Fibroblast of peridontal ligament (primary cell): ENCODE measurements at regions not wholly inside any gene's neighbourhood (a gene's known extent, or its start where the extent isn't known, plus 50 kb on each side); places are given as distances from the start of the nearest gene placed in this dataset.
"Not testable (repeated sequence)": the region's sequence is repeated elsewhere in the genome, so short reads cannot be mapped to it uniquely, and the experiment has no call there.

Experiments used
- DNase-seq: peaks from one replicate; pipeline ENCODE4 v3.0.0-alpha.2; 2010; ENCODE audit errors: extremely low read depth

DNA sequence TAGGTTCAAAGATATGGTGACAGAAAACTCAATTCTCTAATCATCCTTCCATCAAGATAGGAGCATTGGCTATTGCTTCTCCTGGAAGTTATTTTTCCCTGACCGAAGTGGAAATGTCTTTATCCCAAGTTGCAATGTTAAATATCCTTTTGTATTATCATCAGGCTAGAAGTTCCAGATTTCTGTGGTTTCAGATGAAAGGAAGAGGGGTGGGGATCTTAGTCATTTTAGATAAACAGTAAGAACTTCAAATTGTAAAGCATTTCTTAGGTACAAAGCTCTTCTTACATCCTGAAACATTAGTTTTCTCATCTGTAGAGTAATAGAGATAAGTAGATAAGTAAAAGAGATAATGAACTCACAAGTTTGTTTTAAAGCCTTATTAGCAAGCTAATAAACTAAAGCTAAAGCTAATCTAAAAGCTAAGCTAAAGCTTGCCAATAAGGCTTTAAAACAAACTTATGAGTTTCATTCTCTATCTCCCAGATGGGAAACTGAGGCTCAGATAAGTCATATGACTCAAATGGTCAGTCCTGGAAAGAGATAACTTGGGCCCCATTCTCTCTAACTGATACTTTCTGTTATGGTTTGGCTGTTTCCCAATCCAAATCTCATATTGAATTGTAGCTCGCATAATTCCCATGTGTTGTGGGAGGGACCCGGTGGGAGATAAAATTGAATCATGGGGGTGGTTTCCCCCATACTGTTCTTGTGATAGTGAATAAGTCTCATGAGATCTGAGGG is 99.2 kb upstream of the KCNK2 start:
- peak; percentile 63 for DNase-seq

DNA sequence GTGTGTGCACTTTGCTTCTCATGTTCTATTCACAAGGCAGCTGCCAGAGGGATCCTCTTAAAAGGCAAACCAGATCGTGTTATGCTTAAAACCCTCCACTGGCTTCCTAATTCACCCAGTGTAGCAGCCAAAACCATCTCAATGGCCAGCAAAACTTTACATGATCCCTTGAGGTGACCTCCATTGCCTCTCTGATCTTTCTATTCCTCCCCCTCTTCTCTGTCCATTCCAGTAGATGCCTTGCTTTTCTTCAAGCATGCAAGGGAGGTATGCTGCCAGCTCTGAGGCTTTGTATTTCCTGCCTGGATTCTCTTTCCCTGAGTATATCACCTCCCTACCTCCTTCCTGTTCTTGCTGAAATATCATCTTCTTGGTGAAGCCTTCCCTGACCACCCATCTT is 93.2 kb upstream of the KCNK2 start:
- DNase-seq = peak; percentile 93

DNA sequence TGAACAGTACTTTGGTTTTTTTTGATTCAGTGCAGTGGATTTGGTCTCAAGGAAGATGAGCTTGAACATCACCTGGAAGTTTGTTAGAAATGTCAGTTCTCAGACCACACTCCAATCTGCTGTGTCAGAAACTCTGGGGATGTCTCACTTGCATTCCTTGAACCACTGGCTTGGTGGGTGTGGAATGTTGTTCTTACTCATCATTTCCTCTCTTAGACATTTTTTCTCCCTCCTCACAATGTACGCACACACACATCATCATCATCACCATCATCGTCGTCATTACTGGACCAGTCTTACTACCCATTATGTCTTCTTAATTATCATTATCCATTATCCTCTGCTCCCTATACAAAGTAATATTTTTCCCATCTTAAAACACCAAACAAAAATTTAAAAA is 91.9 kb upstream of the KCNK2 start:
- peak; percentile 96 for DNase-seq

DNA sequence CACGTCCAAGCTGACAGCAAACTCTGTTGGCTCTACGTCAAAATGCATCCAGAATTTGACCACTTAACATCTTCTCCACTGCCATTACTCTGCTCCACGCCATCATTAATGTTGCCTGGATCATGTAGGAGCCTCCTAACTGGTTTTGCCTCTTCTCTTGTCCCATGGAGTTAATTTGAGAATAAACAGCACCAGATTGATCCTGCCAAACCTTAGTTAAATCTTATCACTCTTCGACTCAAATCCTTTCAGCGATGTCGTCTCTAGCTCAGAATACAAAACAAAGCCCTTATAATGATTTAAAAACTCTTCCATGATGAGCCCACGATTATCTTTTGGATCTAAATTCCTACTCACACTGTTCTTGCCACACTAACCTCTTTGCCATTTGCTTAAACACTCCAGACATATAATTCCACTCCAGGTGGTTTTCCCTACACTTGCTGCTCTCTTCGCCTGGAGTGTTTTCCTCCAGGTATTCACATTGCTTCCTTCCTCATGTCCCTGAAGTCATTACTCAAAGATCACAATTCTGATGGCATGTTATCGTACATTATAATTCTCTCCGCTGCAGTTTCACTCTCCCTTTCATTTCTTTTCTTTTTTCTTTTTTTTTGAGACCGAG is 90.7 kb upstream of the KCNK2 start:
- DNase-seq = no peak

DNA sequence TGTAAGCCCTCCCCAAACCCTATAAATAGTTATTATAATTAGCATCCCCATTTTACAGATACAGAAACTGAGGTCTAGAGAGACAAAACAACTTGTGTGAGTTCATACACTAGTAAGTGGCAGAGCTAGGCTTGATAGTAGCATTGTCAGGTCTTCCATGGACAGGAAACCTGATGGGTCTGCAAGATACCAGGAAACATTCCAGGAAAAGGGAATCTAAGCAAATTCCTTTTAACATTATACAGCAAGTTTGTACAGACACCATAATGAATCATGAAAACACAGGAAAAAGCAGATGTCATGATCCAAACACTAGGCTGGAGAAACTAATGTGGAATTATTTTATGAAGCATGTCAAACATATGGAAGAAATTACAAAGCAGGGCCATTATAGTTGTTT is 89.1 kb upstream of the KCNK2 start:
- peak; percentile 87 for DNase-seq

DNA sequence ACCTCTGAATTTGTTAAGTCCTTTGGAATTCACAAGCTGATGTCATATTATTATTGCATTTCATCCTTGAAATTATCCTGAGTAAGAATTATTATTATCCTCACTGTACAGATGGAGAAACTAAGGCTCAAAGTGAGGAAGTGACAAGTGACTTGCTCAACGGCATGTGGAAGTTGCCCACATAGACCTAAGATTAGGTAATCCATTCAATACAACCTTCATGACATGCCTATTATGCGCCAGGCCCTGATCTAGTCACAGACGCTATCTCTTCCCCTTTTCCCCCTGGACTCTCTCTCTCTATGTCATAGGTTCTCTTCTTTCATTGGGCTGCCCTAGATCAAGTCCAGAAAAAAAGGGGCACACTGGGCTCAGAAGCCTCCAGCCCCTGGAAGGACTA is 84.9 kb upstream of the KCNK2 start:
- DNase-seq = no peak

DNA sequence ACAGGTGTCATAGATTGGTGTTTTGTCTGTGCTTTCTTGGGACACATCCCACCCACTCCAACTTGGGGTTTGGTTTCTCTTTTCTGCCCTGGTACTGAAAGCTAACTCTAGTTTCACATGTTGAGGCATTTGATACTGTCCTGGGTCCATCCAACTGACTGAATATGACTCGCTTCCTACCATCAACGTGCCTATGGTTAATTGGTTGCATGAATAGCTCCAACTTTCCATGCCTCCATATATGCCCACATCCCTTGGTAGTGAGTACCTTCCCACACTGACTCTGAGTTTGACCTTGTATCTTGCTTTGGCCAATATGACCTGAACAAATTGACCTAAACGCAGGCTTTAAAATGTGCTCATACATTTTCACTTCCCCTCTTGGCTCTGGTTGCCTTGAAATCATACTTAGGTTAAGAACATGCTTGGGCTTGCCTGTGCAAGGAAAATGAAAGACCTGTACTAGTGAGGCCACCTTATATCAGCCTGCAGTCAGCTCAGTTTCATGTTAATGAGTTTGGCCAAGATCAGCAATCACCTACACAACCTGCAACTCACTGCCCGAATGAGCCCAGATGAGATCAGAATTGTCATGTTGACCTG is 81.0 kb upstream of the KCNK2 start:
- no peak for DNase-seq

DNA sequence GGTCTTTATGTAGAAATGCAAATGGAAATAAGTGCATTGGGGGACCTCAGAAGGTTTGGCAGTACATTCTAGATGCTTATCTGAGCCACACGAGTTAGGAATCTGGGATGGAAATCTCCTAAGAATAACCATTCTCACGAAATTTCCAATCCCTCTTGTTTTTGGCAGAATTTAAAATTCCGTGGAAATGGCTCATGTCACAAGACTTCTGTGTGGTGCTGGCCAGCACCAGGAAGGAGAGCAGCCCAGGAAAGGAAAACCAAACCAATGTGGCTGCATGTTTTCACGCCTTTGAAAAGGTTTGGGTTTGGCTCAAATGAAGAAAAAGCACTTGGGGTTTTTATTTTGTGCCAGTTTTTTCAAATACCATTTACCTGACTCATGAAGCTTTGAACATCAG is 80.1 kb upstream of the KCNK2 start:
- peak; percentile 99 for DNase-seq

DNA sequence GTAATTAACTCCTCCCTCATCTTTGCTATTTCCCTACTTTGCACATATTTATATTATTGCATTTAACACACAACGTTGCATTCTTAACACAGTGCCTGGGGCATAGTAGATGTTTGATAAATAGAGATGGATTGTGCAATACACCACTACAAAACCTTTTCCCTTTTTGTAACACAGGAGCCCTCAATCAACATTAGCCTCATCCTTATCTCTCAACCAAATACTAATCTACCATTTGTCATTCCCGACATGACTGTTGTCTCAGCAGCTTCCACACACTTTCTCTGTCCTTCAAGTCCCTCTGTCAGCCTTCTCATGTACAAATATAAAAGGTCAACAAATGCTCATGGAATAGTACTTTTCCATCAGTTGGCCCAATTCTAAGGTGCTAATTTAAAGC is 78.9 kb upstream of the KCNK2 start:
- DNase-seq = no peak

DNA sequence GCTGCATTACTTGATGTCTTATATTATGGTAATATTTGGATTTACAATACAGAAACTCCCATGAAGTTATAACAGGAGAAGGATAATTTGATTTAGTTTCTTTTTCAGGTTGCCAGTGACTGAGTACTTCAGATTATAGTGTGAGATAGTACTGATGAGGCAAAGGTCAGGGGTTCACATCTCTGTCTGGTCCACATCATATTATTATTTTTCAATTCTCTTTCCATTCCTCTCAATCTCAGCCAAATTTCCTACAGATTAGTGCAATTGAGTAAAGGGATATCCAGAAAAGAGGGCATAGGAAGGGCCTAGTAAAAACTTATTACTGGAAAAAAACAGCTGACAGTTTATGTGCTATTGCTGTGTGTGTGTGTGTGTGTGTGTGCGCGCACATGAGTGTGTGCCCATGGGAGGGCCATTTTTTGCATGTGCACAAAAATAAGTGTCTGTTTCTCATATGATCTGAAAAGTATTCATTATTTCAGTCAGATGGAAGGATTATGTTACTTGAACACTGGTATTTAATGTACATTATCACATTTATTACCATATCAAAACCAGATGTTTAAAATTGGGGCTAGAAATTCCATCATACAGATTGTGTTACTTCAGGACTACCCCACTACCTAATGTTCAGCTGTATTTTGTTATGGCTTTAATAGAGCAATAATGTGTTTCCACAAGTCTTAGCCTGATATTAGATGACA is 78.3 kb upstream of the KCNK2 start:
- peak; percentile 75 for DNase-seq

DNA sequence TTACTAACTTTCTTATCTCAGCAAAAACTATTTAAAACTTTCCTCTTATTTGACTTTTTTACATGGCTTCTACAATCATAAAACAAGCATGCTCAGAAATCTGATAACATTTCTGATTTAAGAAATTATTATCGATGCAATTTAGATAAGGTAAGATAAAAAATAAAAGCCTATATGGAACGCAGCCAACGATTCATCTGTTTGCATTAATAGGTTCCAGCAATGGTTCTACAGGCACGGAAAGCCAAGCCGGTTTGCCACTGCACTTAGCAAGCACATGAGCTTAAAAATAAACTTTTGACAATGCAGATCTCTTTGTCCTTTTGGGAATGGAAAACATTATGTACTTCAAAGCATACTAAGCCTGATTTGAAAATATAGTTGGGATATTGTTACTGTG is 77.5 kb upstream of the KCNK2 start:
- DNase-seq = peak; percentile 81

DNA sequence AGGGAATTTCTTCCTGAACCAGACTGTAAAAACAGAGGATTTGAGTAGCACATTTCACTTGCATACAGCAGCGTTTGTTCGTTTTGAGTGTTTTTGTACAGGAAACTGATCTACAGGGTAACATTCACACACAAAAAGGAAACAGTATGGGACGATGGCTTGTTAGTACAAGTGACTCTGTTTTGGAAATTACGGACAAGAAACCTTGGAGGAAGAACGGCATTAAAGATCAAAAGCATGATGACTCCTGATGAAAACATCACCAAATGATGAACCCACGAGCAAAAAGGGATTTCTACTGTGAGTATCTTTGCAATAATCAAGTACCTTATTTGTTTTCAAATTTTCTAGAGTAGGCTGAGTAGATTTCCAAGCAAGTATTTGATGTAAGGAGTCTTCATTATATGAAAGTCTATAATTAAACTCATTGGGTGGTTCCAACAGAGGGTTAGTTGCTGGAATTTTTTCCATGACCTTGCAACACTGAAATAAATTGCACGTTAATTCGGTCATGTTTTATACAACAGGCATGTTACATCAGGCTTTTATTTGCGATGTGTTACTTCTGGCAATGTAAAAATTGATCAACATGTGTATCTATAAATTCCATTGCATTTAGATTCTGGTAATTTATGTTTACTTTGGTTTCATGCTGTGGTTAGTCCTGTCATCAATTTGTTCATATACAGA is 76.7 kb upstream of the KCNK2 start:
- DNase-seq = peak; percentile 73

DNA sequence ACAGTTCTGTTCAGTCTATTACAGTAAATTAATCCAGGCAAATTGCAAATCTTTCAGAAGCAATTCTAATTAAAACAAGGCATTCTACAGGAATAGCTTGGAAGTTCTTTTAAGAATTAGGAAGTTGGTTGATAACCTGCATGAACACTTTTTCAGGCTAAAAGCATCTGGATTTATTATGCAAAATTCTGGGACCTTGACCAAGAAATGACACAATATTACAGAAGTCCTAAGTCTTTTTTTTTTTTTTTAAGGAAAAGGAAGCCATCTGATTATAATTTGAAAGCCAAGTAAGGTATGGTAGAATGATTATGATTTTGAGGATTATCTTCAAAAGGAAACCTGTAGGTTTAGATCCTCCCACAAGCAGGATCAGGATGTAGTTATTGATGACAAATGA is 74.7 kb upstream of the KCNK2 start:
- peak; percentile 92 for DNase-seq

DNA sequence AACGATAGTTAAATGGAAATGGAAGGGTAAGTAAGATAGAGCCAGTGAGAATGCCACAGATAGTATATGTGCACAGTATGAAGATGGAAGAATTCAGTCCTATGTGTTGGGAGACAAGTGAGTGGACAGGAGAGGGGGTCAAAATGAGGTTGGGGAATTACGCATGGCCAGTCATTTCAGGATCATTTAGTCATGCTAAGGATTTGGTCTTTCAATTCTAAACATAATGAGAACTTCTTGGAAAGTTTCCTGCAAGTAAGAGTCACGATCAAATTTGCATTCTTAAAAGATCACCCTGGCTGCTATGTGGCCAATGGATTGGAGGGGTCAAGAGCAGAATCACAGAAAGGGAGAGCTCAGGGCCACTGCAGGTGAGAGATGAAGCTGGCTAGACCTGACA is 64.0 kb upstream of the KCNK2 start:
- DNase-seq = peak; percentile 90

DNA sequence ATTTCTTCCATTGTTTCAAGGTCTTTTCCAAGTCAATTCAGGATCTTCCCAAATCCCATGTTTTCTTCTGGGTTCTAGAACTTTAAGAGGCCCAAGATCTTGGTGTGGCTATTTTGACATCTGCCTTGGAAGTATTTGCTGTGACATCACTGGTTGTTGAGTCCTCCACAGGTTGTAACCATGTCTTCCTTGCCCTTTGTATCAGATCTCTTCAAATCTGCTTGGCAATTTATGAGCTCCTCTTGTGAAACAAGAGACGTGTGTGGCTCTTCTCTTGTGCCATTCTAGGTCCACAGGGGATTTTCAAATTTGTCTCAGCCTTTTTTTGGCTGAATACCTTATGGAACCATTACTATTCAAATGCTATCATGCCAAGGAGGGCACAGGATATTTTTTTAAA is 60.3 kb upstream of the KCNK2 start:
- DNase-seq = peak; percentile 33

DNA sequence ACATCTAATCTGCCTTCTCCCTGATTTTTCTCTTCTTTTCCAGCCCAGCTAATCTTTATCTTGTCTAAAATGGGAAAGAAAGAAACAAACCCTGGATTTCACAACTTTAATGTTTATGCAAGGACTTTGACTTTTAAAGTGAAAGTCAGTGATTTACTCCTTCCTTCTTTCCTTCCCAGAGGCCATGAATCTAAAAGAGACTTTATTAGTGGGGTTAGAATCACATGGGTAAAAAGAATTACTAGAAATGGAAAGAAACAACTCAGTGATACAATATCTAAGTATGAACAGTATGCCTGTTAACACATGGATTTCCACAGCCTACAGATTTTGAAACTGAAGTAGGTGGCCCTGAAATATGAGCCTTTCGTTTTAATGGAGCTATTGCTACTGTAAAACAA is 59.8 kb upstream of the KCNK2 start:
- DNase-seq = peak; percentile 82

DNA sequence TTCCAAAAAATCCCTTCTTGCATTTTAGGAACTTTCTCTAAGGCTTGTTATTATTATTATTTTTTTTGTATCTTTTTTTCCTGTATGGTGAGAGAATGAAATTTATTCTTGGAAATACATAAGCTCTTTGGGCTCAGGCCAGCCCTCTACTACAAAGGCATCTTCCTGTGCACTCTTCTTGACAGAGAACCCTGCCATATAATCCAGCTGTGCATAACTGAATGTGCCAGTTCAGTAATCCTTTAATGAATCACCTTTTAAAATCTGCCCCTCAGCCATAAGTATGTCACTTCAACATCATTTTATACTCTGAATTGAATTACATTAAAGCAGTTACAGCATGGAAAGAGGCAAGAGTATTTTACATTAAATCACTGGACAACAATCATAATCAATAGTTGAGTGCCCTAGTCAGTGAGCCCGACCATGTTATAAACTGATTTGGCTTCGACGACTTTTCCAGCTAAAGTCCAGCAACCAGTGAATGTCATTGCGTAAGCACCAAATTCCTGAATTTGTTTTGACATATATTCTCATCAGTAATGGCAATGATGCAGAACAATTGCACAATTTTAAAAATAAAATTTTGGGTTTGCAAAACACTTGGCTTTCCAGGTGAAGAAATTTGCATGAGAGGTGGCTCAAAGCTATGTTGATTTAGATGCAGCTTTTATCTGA is 59.2 kb upstream of the KCNK2 start:
- peak; percentile 60 for DNase-seq

DNA sequence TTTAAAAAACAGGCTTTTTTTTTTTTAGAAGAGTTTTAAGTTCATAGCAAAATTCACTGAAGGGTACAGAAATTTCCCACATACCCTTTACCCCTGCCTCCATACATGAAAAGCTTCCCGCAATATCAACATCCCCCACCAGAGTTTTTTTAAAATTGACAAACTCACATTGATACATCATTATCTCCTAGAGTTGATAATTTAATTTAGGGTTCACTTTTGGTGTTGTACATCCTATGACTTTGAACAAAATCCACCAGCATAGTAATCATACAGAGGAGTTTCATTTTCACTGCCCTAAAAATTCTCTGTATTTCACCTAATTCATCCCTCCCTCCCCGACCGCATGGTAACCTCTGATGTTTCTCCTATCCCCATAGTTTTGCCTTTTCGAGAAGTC is 53.6 kb upstream of the KCNK2 start:
- DNase-seq = no peak

DNA sequence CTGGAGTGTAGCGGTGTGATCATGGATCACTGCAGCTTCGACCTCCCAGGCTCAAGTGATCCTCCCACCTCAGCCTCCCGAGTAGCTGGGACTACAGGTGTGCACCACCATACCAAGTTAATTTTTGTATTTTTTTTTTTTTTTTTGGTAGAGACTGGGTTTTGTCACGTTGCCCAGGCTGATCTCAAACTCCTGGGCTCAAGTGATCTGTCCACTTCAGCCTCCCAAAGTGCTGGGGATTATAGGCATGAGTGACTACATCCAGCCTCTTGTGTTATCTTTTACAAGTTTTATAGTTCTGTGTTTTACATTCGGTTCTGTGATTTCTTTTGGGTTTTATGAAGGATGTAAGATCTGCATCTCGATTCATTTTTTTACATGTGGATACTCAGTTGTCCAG is 52.0 kb upstream of the KCNK2 start:
- not testable (repeated sequence) for DNase-seq

DNA sequence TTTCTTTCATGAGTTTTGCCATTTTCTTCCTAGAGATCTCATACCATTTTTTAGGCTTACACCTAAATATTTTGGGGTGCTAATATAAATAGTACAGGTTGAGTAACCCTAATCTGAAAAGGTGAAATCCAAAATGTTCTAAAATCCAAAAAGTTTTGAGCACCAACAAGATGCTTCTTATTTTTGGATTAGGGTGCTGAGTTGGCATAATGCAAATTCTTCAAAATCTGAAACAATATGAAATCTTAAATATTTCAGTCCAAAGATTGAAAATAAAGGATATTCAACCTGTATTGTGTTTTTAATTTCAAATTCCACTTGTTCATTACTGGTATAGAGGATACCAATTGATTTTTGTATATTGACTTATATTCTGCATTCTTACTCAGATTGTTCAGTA is 51.1 kb upstream of the KCNK2 start:
- no peak for DNase-seq
